GM19025 (cell line): ENCODE measurements at regions not wholly inside any gene's neighbourhood (a gene's known extent, or its start where the extent isn't known, plus 50 kb on each side); places are given as distances from the start of the nearest gene placed in this dataset.

Source experiments
- ATAC-seq: cut with Tn5 transposase; IDR thresholded peaks from one replicate; pipeline ENCODE4 v1.9.1; 2021; ENCODE audit warnings: mild to moderate bottlenecking, low read depth, moderate library complexity; ENCODE audit not compliant: unreplicated experiment

GRCh38 chr4:19925516-19925915 is 326.2 kb upstream of the SLIT2 start:
- no peak for ATAC-seq

GRCh38 chr4:19924761-19925160 is 326.9 kb upstream of the SLIT2 start:
- ATAC-seq, result no peak

- ATAC-seq, result no peak
Observed at GRCh38 chr4:19915276-19915675, 336.4 kb upstream of the SLIT2 start.

- ATAC-seq, result no peak
Observed at GRCh38 chr4:19913650-19914049, 338.1 kb upstream of the SLIT2 start.

- no peak for ATAC-seq
Observed at GRCh38 chr4:19910861-19911525, 340.7 kb upstream of the SLIT2 start.

- ATAC-seq, result no peak
Observed at GRCh38 chr4:19905024-19905423, 346.7 kb upstream of the SLIT2 start.

- no peak for ATAC-seq
Observed at GRCh38 chr4:19888587-19888986, 363.1 kb upstream of the SLIT2 start.

- no peak for ATAC-seq
Observed at GRCh38 chr4:19883841-19884240, 367.9 kb upstream of the SLIT2 start.

GRCh38 chr4:19880206-19880605 is 371.5 kb upstream of the SLIT2 start:
- no peak for ATAC-seq

GRCh38 chr4:19879330-19879729 is 372.4 kb upstream of the SLIT2 start:
- ATAC-seq, result no peak

GRCh38 chr4:19857991-19858390 is 393.7 kb upstream of the SLIT2 start:
- no peak for ATAC-seq

GRCh38 chr4:19857380-19857779 is 394.3 kb upstream of the SLIT2 start:
- no peak for ATAC-seq

- ATAC-seq, result no peak
Observed at GRCh38 chr4:19850909-19851308, 400.8 kb upstream of the SLIT2 start.

- no peak for ATAC-seq
Observed at GRCh38 chr4:19844446-19844845, 407.3 kb upstream of the SLIT2 start.

- ATAC-seq, result no peak
Observed at GRCh38 chr4:19842471-19842870, 409.2 kb upstream of the SLIT2 start.

GRCh38 chr4:19838858-19839257 is 412.8 kb upstream of the SLIT2 start:
- no peak for ATAC-seq

GRCh38 chr4:19835429-19835828 is 416.3 kb upstream of the SLIT2 start:
- no peak for ATAC-seq

- no peak for ATAC-seq
Observed at GRCh38 chr4:19832411-19832810, 419.3 kb upstream of the SLIT2 start.

GRCh38 chr4:19831644-19832285 is 419.9 kb upstream of the SLIT2 start:
- ATAC-seq, result no peak

GRCh38 chr4:19829101-19829500 is 422.6 kb upstream of the SLIT2 start:
- no peak for ATAC-seq

- ATAC-seq, result no peak
Observed at GRCh38 chr4:19823781-19824180, 427.9 kb upstream of the SLIT2 start.

GRCh38 chr4:19819737-19820136 is 432.0 kb upstream of the SLIT2 start:
- ATAC-seq, result no peak
